Left lung (tissue), 4 donors: ENCODE measurements at regions not wholly inside any gene's neighbourhood (a gene's known extent, or its start where the extent isn't known, plus 50 kb on each side); places are given as distances from the start of the nearest gene placed in this dataset.

ENCODE experiments used
- ATAC-seq: fragments of 200-7000 bp; cut with Tn5 transposase; one replicate; pipeline ENCODE4 v1.9.1; 2020; ENCODE audit warnings: moderate library complexity
- DNase-seq, 4 donors: peaks; one replicate each; pipeline ENCODE4 v3.0.0-alpha.2; 2013 to 2020
- H3K27ac ChIP-seq, 2 donors: fragments of 200-600 bp; sonication (generic) in 1 of 2; one replicate each; pipeline versions ENCODE4 v1.5.0 to v1.8.0; 2020 to 2021
- H3K27me3 ChIP-seq, 2 donors: fragments of 200-600 bp; sonication (generic) in 1 of 2; one replicate each; pipeline versions ENCODE4 v1.5.0 to v1.8.0; 2020 to 2021
- H3K36me3 ChIP-seq, 2 donors: fragments of 200-600 bp; sonication (generic) in 1 of 2; one replicate each; pipeline versions ENCODE4 v1.5.0 to v1.8.0; 2020 to 2021
- H3K4me1 ChIP-seq, 2 donors: fragments of 200-600 bp; one replicate each; pipeline ENCODE4 v1.8.0; 2021
- H3K4me3 ChIP-seq, 2 donors: fragments of 200-600 bp; sonication (generic) in 1 of 2; one replicate each; pipeline versions ENCODE4 v1.5.0 to v1.8.0; 2020 to 2021; ENCODE audit warnings: mild to moderate bottlenecking in 1 of 2
- H3K9me3 ChIP-seq, 2 donors: fragments of 200-600 bp; sonication (generic) in 1 of 2; one replicate each; pipeline versions ENCODE4 v1.5.0 to v1.8.0; 2020 to 2021
- CTCF ChIP-seq, 2 donors: fragments of 200-600 bp; sonication (generic) in 1 of 2; IDR thresholded peaks; one replicate each; pipeline versions ENCODE4 v1.5.0 to v1.8.0; 2021; ENCODE audit warnings: antibody characterized with exemption in 2 of 2
- intact Hi-C, 2 donors: fragments of 100-400 bp; cut with DNase I; formaldehyde crosslinking; loops; one replicate each; pipeline versions ENCODE4 v1.11.2 to v1.14.2; 2022
- donor health status: DM: no; HTN: yes; CAD: no.
- donor health status: DM: no; HTN: no; CAD: no.

GRCh38 chr7:57384380-57384779, 65.6 kb upstream of the ZNF716 start:
- no peaks in the 10 kb centered on the region for H3K27me3 ChIP-seq
- ATAC-seq (no peak), DNase-seq (no peak)
- no peak for TF ChIP-seq CTCF (IDR thresholded peaks at IDR 0.05)
- H3K27ac ChIP-seq, result no peak overlapping the region
- no peak overlapping the region for H3K4me3 ChIP-seq
- H3K36me3 ChIP-seq, result no peaks in the 10 kb centered on the region
- no peaks in the 10 kb centered on the region for H3K4me1 ChIP-seq
- H3K9me3 ChIP-seq, result peaks cover 0 to 84% of the 10 kb centered on the region in 2 donors
- intact Hi-C loops, result no loop called here

- intact Hi-C loops, result no loop called here
- no peak for ATAC-seq
- H3K36me3 ChIP-seq, result no peaks in the 10 kb centered on the region
- H3K9me3 ChIP-seq, result peaks cover 0 to 87% of the 10 kb centered on the region in 2 donors
- H3K4me1 ChIP-seq, result no peaks in the 10 kb centered on the region
- no peak for TF ChIP-seq CTCF (IDR thresholded peaks at IDR 0.05)
- H3K4me3 ChIP-seq, result no peak overlapping the region
- no peaks in the 10 kb centered on the region for H3K27me3 ChIP-seq
- no peak for DNase-seq
- no peak overlapping the region for H3K27ac ChIP-seq
Measured at GRCh38 chr7:57385668-57386067, 64.3 kb upstream of the ZNF716 start.

- H3K27me3 ChIP-seq, result no peaks in the 10 kb centered on the region
- intact Hi-C loops, result no loop called here
- no peak overlapping the region for H3K4me3 ChIP-seq
- peaks cover 0 to 92% of the 10 kb centered on the region in 2 donors for H3K9me3 ChIP-seq
- no peaks in the 10 kb centered on the region for H3K4me1 ChIP-seq
- no peak for ATAC-seq
- no peak overlapping the region for H3K27ac ChIP-seq
- TF ChIP-seq CTCF (IDR thresholded peaks at IDR 0.05), result no peak
- no peak for DNase-seq
- no peaks in the 10 kb centered on the region for H3K36me3 ChIP-seq
Measured at GRCh38 chr7:57388761-57389160, 61.2 kb upstream of the ZNF716 start.

GRCh38 chr7:57398548-57398947, 51.4 kb upstream of the ZNF716 start:
- Histone ChIP-seq H3K9me3 (peaks cover 0 to 81% of the 10 kb centered on the region in 2 donors), H3K36me3 (no peaks in the 10 kb centered on the region), H3K4me3 (no peak overlapping the region), H3K27me3 (no peaks in the 10 kb centered on the region), H3K27ac (no peak overlapping the region), H3K4me1 (no peaks in the 10 kb centered on the region)
- ATAC-seq (no peak), DNase-seq (no peak)
- intact Hi-C loops, result no loop called here
- TF ChIP-seq CTCF (IDR thresholded peaks at IDR 0.05), result no peak

GRCh38 chr7:57399251-57399940, 50.6 kb upstream of the ZNF716 start:
- no peak for ATAC-seq
- intact Hi-C loops, result no loop called here

More at GRCh38 chr7:57399251-57399940, 50.6 kb upstream of the ZNF716 start:
- Histone ChIP-seq H3K4me3 (no peak overlapping the region), H3K36me3 (no peaks in the 10 kb centered on the region), H3K27me3 (no peaks in the 10 kb centered on the region), H3K4me1 (no peaks in the 10 kb centered on the region), H3K9me3 (peaks cover 0 to 81% of the 10 kb centered on the region in 2 donors), H3K27ac (no peak overlapping the region)
- no peak for DNase-seq
- TF ChIP-seq CTCF (IDR thresholded peaks at IDR 0.05), result no peak
